Neural crest cell (in vitro differentiated cells): ENCODE measurements at regions not wholly inside any gene's neighbourhood (a gene's known extent, or its start where the extent isn't known, plus 50 kb on each side); places are given as distances from the start of the nearest gene placed in this dataset.

Experiments used
- DNase-seq: peaks from one replicate; pipeline ENCODE4 v3.0.0; 2021; ENCODE audit warnings: low read depth, mixed read lengths, low spot score
- H3K27ac Mint-ChIP-seq: one replicate; pipeline ENCODE4 v1.8.0; 2021; ENCODE audit warnings: mild to moderate bottlenecking, mixed read lengths; ENCODE audit not compliant: unreplicated experiment
- H3K27me3 Mint-ChIP-seq: 2 replicates; pipeline ENCODE4 v1.8.0; 2021; ENCODE audit warnings: low read depth, mild to moderate bottlenecking, mixed read lengths
- H3K36me3 Mint-ChIP-seq: 2 replicates; pipeline ENCODE4 v1.8.0; 2021; ENCODE audit warnings: low read depth, mild to moderate bottlenecking, mixed read lengths
- H3K4me1 Mint-ChIP-seq: 2 replicates; pipeline ENCODE4 v1.8.0; 2021; ENCODE audit warnings: mixed read lengths
- H3K4me3 Mint-ChIP-seq: one replicate; pipeline ENCODE4 v1.8.0; 2021; ENCODE audit warnings: mild to moderate bottlenecking, mixed read lengths
- H3K9me3 Mint-ChIP-seq: 2 replicates; pipeline ENCODE4 v1.8.0; 2021; ENCODE audit warnings: mixed read lengths
- TF ChIP-seq, protein P1 (sequence below): fragments of 200-600 bp; sonication (generic); conservative IDR thresholded peaks from 2 replicates; pipeline ENCODE4 v1.5.0; 2021; ENCODE audit warnings: antibody characterized with exemption, mild to moderate bottlenecking

DNA sequence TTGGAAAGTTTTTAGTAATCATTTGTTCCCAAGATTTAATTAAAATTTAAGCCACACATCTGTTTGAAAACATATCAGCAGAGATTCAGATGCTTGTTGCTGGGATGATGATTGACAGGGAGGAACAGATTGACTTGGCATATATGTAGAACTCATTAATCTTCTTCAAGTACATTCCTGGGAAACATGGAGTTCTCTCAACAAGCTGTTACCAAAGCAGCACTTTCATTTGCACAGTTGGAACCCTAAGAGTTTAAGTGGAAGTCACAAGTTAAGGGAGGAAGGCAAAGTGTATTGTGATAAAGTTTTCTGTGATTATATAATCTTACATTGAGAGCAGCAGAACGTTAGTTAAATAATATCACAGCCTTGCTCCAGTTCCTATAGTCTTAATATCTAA lies 485.4 kb upstream of the CELF2 start:
- TF ChIP-seq, protein P1, sequence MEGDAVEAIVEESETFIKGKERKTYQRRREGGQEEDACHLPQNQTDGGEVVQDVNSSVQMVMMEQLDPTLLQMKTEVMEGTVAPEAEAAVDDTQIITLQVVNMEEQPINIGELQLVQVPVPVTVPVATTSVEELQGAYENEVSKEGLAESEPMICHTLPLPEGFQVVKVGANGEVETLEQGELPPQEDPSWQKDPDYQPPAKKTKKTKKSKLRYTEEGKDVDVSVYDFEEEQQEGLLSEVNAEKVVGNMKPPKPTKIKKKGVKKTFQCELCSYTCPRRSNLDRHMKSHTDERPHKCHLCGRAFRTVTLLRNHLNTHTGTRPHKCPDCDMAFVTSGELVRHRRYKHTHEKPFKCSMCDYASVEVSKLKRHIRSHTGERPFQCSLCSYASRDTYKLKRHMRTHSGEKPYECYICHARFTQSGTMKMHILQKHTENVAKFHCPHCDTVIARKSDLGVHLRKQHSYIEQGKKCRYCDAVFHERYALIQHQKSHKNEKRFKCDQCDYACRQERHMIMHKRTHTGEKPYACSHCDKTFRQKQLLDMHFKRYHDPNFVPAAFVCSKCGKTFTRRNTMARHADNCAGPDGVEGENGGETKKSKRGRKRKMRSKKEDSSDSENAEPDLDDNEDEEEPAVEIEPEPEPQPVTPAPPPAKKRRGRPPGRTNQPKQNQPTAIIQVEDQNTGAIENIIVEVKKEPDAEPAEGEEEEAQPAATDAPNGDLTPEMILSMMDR, result no peak
- no peaks in the 10 kb centered on the region for H3K27me3 Mint-ChIP-seq
- no peak for DNase-seq
- H3K9me3 Mint-ChIP-seq, result no peaks in the 10 kb centered on the region
- H3K27ac Mint-ChIP-seq, result no peak overlapping the region
- H3K36me3 Mint-ChIP-seq, result peaks cover 2% of the 10 kb centered on the region
- H3K4me3 Mint-ChIP-seq, result no peak overlapping the region
- H3K4me1 Mint-ChIP-seq, result peaks cover 22% of the 10 kb centered on the region

GRCh38 chr10:10532826-10533225 lies 484.8 kb upstream of the CELF2 start:
- Mint-ChIP-seq H3K9me3 (no peaks in the 10 kb centered on the region), H3K36me3 (peaks cover 2% of the 10 kb centered on the region), H3K27ac (no peak overlapping the region), H3K27me3 (no peaks in the 10 kb centered on the region), H3K4me3 (no peak overlapping the region), H3K4me1 (peaks cover 19% of the 10 kb centered on the region)
- TF ChIP-seq, protein P1, result no peak
- no peak for DNase-seq

GRCh38 chr10:10533437-10533836 lies 484.2 kb upstream of the CELF2 start:
- H3K9me3 Mint-ChIP-seq, result peaks cover under 1% of the 10 kb centered on the region
- no peaks in the 10 kb centered on the region for H3K27me3 Mint-ChIP-seq
- TF ChIP-seq, protein P1, result no peak
- H3K36me3 Mint-ChIP-seq, result peaks cover 2% of the 10 kb centered on the region
- peak overlapping the region; percentile 1 for H3K4me3 Mint-ChIP-seq
- DNase-seq, result no peak
- H3K4me1 Mint-ChIP-seq, result peaks cover 17% of the 10 kb centered on the region
- H3K27ac Mint-ChIP-seq, result peak overlapping the region; percentile 76

GRCh38 chr10:10538326-10538725 lies 479.3 kb upstream of the CELF2 start:
- Mint-ChIP-seq H3K4me3 (no peak overlapping the region), H3K4me1 (peaks cover 12% of the 10 kb centered on the region), H3K36me3 (peaks cover 2% of the 10 kb centered on the region), H3K9me3 (peaks cover 5% of the 10 kb centered on the region), H3K27me3 (no peaks in the 10 kb centered on the region), H3K27ac (no peak overlapping the region)
- no peak for DNase-seq
- TF ChIP-seq, protein P1, result no peak

DNA sequence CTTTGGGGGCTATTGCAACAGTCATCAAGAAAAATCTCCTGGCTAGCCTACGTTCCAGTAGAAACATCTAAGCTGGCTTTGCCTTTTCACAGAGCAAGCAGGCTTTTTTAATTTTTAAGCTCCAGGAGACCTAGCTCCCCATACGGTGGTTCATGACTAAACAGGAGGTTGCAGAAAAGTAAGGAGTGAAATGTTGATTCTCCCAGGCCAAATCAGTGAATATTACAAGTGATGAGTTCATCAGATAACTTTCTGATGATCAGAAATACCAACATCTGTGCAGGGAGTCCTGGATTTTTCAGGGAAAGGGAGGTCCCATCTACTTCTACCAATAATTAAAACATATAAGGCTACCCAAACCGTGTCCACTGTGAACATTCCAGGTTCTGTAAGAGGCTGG lies 477.3 kb upstream of the CELF2 start:
- Mint-ChIP-seq H3K9me3 (peaks cover 5% of the 10 kb centered on the region), H3K36me3 (no peaks in the 10 kb centered on the region), H3K27ac (no peak overlapping the region), H3K4me1 (no peaks in the 10 kb centered on the region), H3K4me3 (no peak overlapping the region), H3K27me3 (no peaks in the 10 kb centered on the region)
- TF ChIP-seq, protein P1, result no peak
- DNase-seq, result no peak

DNA sequence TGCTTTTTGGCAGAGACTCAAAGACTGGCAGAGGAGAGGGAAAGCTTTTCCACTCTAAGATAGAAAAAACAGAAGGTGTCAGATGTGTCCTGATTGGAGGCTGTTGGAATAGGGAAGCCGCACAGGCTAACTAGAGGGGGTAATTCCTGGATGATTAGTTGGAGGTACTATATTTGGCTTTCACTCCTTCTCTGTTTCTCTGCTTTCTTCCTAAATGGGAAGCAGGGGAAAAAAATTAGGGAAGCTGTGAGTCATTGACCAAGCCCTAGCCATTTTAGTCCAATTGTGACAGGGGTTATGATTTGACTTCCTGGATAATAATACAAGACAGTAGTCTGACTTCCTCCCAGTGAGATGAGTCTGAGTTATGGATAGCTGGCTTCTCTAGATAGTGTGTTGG lies 475.2 kb upstream of the CELF2 start:
- H3K27me3 Mint-ChIP-seq, result no peaks in the 10 kb centered on the region
- peaks cover 5% of the 10 kb centered on the region for H3K9me3 Mint-ChIP-seq
- no peak overlapping the region for H3K4me3 Mint-ChIP-seq
- DNase-seq, result no peak
- H3K36me3 Mint-ChIP-seq, result no peaks in the 10 kb centered on the region
- TF ChIP-seq, protein P1, result no peak
- H3K27ac Mint-ChIP-seq, result no peak overlapping the region
- no peaks in the 10 kb centered on the region for H3K4me1 Mint-ChIP-seq
